ENCODE measurements at regions not wholly inside any gene's neighbourhood (a gene's known extent, or its start where the extent isn't known, plus 50 kb on each side); places are given as distances from the start of the nearest gene placed in this dataset.
"Not testable (repeated sequence)": the region's sequence is repeated elsewhere in the genome, so short reads cannot be mapped to it uniquely, and the experiment has no call there.

GRCh38 chr4:131632877-131633276, 1516.2 kb upstream of the PCDH10 start:
- DNase-seq (ENCODE audit: low read depth, low spot score): no peak

- no peak for DNase-seq (ENCODE audit: low read depth, low spot score)
These were observed 1513.9 kb upstream of the PCDH10 start for GRCh38 chr4:131635191-131635590.

- DNase-seq (ENCODE audit: low read depth, low spot score): no peak
These were observed 1510.3 kb upstream of the PCDH10 start for GRCh38 chr4:131638781-131639180.

GRCh38 chr4:131644619-131645018, 1504.5 kb upstream of the PCDH10 start:
- DNase-seq (ENCODE audit: low read depth, low spot score): no peak

GRCh38 chr4:131649227-131649626, 1499.9 kb upstream of the PCDH10 start:
- no peak for DNase-seq (ENCODE audit: low read depth, low spot score)

GRCh38 chr4:131650951-131651350, 1498.1 kb upstream of the PCDH10 start:
- no peak for DNase-seq (ENCODE audit: low read depth, low spot score)

- not testable (repeated sequence) for DNase-seq (ENCODE audit: low read depth, low spot score)
These were observed 1465.8 kb upstream of the PCDH10 start for GRCh38 chr4:131683314-131683713.

- no peak for DNase-seq (ENCODE audit: low read depth, low spot score)
These were observed 1427.2 kb upstream of the PCDH10 start for GRCh38 chr4:131721883-131722282.

GRCh38 chr4:131723069-131723468, 1426.0 kb upstream of the PCDH10 start:
- DNase-seq (ENCODE audit: low read depth, low spot score): not testable (repeated sequence)

- not testable (repeated sequence) for DNase-seq (ENCODE audit: low read depth, low spot score)
These were observed 1424.2 kb upstream of the PCDH10 start for GRCh38 chr4:131724847-131725246.

- DNase-seq (ENCODE audit: low read depth, low spot score): not testable (repeated sequence)
These were observed 1423.6 kb upstream of the PCDH10 start for GRCh38 chr4:131725521-131725920.

GRCh38 chr4:131726940-131727339, 1422.2 kb upstream of the PCDH10 start:
- not testable (repeated sequence) for DNase-seq (ENCODE audit: low read depth, low spot score)

GRCh38 chr4:131727418-131727817, 1421.7 kb upstream of the PCDH10 start:
- not testable (repeated sequence) for DNase-seq (ENCODE audit: low read depth, low spot score)

GRCh38 chr4:131729205-131729604, 1419.9 kb upstream of the PCDH10 start:
- not testable (repeated sequence) for DNase-seq (ENCODE audit: low read depth, low spot score)

GRCh38 chr4:131729716-131730398, 1419.2 kb upstream of the PCDH10 start:
- DNase-seq (ENCODE audit: low read depth, low spot score): not testable (repeated sequence)

GRCh38 chr4:131730574-131730973, 1418.5 kb upstream of the PCDH10 start:
- DNase-seq (ENCODE audit: low read depth, low spot score): not testable (repeated sequence)

GRCh38 chr4:131732034-131732630, 1417.0 kb upstream of the PCDH10 start:
- DNase-seq (ENCODE audit: low read depth, low spot score): not testable (repeated sequence)

GRCh38 chr4:131734321-131734720, 1414.8 kb upstream of the PCDH10 start:
- DNase-seq (ENCODE audit: low read depth, low spot score): not testable (repeated sequence)

GRCh38 chr4:131734851-131735385, 1414.2 kb upstream of the PCDH10 start:
- DNase-seq (ENCODE audit: low read depth, low spot score): not testable (repeated sequence)

GRCh38 chr4:131738991-131739390, 1410.1 kb upstream of the PCDH10 start:
- not testable (repeated sequence) for DNase-seq (ENCODE audit: low read depth, low spot score)

GRCh38 chr4:131741836-131742235, 1407.3 kb upstream of the PCDH10 start:
- DNase-seq (ENCODE audit: low read depth, low spot score): not testable (repeated sequence)

- DNase-seq (ENCODE audit: low read depth, low spot score): not testable (repeated sequence)
These were observed 1406.4 kb upstream of the PCDH10 start for GRCh38 chr4:131742536-131743205.
